IPS-18a (cell line): ENCODE measurements at regions not wholly inside any gene's neighbourhood (a gene's known extent, or its start where the extent isn't known, plus 50 kb on each side); places are given as distances from the start of the nearest gene placed in this dataset.

Experiments
- H3K27ac ChIP-seq: one replicate; pipeline ENCODE4 v1.5.1; 2013; ENCODE audit warnings: low read length
- H3K27me3 ChIP-seq: one replicate; pipeline ENCODE4 v1.6.1; 2013; ENCODE audit warnings: mild to moderate bottlenecking, low read length; ENCODE audit not compliant: control insufficient read depth, insufficient read depth
- H3K36me3 ChIP-seq: one replicate; pipeline ENCODE4 v1.6.1; 2013; ENCODE audit warnings: low read depth, low read length; ENCODE audit not compliant: control insufficient read depth
- H3K4me1 ChIP-seq: one replicate; pipeline ENCODE4 v1.6.1; 2013; ENCODE audit warnings: low read depth, low read length; ENCODE audit not compliant: control insufficient read depth
- H3K4me3 ChIP-seq: one replicate; pipeline ENCODE4 v1.5.1; 2013; ENCODE audit warnings: low read length
- H3K9ac ChIP-seq: one replicate; pipeline ENCODE4 v1.6.1; 2013; ENCODE audit warnings: mild to moderate bottlenecking, low read length, moderate library complexity
- H3K9me3 ChIP-seq: one replicate; pipeline ENCODE4 v1.6.1; 2013; ENCODE audit warnings: low read depth, low read length; ENCODE audit not compliant: control insufficient read depth

DNA sequence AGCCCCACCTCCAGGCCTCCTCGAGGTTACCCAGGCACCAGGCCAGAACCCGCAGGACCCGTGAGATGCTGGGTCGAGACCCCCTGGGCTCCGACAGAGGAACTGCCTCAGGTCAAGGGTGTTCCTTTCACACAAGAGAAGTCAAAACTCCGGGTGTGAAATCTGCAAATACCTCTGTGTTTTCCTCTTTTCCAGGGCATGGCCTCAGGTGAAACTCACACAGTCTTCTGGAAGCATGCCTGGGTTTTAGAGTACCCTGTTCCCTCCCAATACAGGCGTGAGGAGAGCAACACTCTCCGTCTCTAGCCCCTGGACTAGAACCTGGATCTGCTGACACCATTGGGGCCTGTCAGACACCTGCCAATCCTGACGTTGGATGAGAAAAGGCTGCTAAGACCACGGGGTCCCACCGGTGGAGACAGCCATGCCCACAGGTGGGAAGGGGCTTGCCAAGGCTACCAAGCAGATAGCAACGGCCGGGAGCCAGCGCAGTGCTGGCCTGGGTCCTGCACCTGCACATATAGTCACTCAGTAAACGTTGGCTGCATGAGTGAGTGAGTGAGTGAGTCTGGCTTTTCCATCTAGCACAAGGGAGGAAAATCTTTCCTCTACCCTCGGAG lies 182.0 kb upstream of the PPP1R26 start:
- H3K27me3 ChIP-seq: no peaks in the 10 kb centered on the region

DNA sequence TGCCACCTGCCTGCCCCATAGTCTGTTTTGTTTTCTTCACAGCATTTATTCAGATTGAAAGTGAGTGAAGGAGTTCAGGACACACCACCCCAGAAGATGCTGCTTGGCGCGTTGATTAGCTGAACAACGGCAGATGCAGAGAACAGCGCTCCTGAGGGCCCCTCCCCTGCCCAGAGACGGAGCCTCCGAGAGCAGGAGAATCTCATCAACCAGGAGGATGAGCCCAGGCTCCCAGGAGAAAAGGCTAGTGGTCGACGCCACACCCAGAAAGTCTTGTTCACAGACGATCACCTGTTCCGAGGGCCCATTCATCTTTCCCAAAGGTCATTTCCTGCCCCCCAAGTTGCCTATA lies 180.4 kb upstream of the PPP1R26 start:
- Histone ChIP-seq H3K9me3 (no peaks in the 10 kb centered on the region), H3K36me3 (no peaks in the 10 kb centered on the region), H3K4me1 (peaks cover 17% of the 10 kb centered on the region), H3K4me3 (no peak overlapping the region), H3K9ac (no peak overlapping the region), H3K27me3 (no peaks in the 10 kb centered on the region), H3K27ac (no peak overlapping the region)

More for the DNA sequence above, 182.0 kb upstream of the PPP1R26 start:
- Histone ChIP-seq H3K9ac (no peak overlapping the region), H3K27ac (no peak overlapping the region), H3K4me1 (peaks cover 17% of the 10 kb centered on the region), H3K36me3 (no peaks in the 10 kb centered on the region), H3K9me3 (no peaks in the 10 kb centered on the region), H3K4me3 (no peak overlapping the region)

DNA sequence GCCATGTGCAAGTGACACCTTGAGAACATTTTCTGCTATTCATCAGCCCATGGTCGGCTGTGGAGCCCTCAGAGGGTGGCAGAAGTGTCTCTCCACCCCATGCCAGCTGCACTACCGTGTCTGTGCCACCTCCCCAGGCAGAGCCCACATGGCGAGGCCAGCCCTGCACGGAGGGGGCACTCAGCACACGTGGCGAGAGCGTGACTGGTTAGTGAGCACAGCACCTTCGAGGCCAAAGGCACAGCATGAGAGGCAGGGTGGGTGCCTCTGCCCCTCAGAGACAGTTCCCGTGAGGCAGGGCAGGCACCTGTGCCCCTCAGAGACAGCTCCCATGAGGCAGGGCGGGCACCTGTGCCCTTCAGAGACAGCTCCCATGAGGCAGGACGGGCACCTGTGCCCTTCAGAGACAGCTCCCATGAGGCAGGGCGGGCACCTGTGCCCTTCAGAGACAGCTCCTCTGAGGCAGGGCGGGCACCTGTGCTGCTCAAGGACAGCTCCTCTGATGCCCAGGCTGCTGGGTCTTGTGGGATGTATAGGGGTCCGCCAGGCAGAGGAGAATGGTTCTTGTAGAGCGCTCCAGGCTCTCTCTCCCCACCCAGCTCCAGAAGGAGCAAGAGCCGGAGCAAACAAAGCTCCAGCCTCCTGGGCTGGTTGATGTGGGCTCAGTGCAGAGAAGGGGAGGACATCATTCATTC lies 179.8 kb upstream of the PPP1R26 start:
- H3K36me3 ChIP-seq: no peaks in the 10 kb centered on the region
- H3K9me3 ChIP-seq: no peaks in the 10 kb centered on the region
- H3K4me3 ChIP-seq: no peak overlapping the region
- no peak overlapping the region for H3K9ac ChIP-seq
- no peak overlapping the region for H3K27ac ChIP-seq
- H3K27me3 ChIP-seq: no peaks in the 10 kb centered on the region
- H3K4me1 ChIP-seq: peaks cover 17% of the 10 kb centered on the region

DNA sequence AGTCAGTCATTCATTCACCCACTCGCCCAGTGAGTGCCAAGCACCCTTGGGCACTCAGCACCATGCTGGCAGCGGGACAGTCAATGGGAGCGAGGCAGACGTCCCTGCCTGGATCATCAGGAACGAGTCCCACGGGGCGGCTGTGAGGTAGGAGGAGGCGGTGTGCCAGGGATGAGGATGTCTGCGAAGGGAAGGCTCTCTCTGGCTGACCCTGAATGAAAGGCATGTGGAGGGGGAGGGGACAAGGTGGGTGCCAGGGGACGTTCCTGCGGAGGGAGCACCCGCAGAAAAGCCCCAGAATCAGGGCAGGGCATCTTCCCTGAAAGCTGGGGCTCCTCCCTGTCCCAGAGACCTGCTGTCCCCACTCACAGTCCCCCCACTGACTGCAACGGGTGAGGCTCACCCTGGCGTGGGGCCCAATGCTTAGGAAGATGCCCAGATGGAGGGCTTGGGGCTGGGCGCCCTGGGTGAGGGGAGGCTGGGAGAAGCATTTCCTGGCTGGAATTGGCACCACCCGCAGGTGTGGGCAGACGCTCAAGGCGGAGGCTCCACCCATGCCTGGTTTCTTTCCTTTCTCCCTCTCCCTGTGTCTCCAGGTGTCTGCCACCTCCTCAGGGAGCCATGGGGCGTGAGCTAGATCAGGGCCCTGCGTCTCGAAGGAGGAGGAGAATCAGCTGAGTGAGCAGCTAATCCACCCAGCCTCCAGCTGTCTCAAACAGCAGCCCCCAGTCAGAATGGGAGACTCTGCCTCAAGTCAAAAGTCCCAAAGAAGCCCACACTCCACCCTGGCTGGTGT lies 179.0 kb upstream of the PPP1R26 start:
- no peaks in the 10 kb centered on the region for H3K36me3 ChIP-seq
- no peak overlapping the region for H3K27ac ChIP-seq
- H3K9me3 ChIP-seq: no peaks in the 10 kb centered on the region
- no peak overlapping the region for H3K4me3 ChIP-seq
- peaks cover 13% of the 10 kb centered on the region for H3K4me1 ChIP-seq
- H3K9ac ChIP-seq: no peak overlapping the region
- H3K27me3 ChIP-seq: no peaks in the 10 kb centered on the region

DNA sequence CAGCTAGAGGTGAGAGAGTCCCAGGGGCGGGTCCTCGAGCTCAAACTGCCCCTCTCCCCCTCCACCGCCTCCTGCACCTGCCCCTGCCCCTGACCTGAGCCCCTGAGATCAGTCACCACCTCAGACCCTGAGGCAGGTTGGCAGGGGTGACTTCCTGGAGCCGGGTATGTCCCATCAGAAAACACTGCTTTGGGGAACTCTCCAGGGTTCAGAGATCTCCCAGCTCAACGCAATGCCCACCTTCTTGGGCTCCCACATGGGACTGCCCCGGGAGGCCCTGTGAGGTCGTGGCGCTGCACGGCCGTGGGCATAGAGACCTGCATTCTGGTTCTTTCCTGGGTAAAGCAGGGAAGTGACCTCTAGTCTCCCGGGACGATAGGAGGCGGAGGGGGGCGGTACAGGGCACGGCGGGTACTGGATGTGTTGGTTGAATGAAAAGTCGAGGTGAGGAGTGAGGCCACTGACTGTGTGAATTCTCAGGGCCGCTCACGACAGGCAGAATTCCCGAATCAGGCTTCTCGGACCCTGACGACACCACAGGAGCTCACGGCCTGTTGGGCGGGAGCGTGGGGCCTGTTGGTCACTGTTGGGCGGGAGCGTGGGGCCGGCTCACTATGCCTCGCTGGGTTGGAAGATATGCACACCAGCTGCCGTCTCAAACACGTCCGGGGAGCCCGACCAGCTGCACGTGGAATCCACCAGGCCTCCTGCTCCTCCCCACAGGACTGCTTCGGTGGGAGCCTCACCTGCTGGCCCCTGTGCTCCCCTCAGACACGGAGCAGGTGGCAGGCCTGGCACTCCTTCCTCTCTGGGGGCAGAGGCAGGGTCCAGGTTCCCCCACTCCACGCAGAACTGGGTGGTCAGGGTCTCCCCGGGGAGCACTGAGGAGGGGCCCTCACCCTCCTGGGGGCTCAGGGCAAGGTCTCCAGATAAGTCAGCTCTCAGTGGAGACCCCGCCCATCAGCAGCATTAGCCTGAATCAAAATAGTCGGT lies 178.0 kb upstream of the PPP1R26 start:
- Histone ChIP-seq H3K4me1 (peaks cover 3% of the 10 kb centered on the region), H3K4me3 (no peak overlapping the region), H3K36me3 (no peaks in the 10 kb centered on the region), H3K9ac (no peak overlapping the region), H3K9me3 (no peaks in the 10 kb centered on the region), H3K27ac (no peak overlapping the region), H3K27me3 (no peaks in the 10 kb centered on the region)

DNA sequence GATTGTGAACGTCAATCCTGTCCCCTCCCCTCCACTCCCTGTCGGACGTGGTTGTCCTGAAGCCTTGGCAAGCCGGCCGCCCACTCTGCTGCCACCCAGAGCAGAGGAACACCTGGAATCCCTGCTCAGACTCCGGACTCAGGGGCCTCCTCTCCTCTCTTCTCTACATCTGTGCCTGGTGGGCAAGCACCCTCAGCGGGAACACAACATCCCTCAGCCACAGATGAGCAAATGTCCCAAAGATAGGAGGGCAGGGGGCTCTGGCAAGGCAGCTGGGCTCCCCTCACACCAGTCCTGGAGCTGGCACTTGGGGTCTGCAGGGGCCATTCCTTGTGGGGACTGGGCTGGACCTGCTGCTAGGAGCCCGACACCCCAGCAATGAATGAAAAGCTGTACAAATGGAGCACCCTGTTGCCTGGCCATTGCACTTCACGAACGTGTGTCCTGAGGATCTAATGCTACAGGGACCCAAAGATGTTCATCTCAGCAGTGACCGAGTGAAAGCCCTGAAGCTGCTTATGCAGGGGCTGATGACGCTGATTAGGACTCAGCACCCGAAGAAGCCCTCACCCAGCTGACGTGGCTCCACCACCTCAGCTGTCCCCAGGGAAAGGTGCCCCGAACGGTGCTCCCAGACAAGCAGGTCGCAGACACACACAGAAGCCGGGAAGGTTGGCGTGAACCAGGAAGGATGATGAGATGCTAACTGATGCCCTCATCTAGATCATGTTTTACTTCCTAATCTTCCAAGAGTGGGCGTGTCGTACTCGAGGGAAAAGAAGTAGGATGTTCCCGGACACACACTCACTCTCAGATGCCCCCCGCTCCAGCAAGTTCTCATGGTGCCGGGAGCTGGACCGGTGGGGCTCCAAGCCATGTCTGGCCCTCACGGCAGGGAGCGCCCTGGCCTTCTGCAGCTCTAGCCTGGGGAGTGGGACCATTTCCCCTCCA lies 177.0 kb upstream of the PPP1R26 start:
- H3K9ac ChIP-seq: no peak overlapping the region
- no peaks in the 10 kb centered on the region for H3K4me1 ChIP-seq
- H3K36me3 ChIP-seq: no peaks in the 10 kb centered on the region
- no peaks in the 10 kb centered on the region for H3K9me3 ChIP-seq
- H3K4me3 ChIP-seq: no peak overlapping the region
- no peaks in the 10 kb centered on the region for H3K27me3 ChIP-seq
- H3K27ac ChIP-seq: no peak overlapping the region

DNA sequence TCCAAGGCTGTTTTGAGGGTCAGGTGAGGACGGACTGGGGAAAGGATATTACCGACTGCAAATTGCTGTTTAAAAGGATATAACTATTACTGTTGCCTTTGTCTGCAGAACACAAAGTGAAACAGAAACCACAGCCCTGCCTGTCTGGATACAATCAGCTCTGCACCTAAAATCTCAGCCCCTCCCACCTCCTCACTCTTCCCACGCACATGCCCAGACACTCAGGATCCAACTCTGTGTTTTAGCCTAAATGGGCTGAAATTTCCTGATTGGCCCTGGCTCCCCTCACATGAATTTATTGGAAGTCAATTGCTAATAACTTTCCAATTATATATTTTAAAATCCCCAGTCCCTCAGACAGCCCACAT lies 176.3 kb upstream of the PPP1R26 start:
- H3K4me3 ChIP-seq: no peak overlapping the region
- no peaks in the 10 kb centered on the region for H3K36me3 ChIP-seq
- no peaks in the 10 kb centered on the region for H3K4me1 ChIP-seq

DNA sequence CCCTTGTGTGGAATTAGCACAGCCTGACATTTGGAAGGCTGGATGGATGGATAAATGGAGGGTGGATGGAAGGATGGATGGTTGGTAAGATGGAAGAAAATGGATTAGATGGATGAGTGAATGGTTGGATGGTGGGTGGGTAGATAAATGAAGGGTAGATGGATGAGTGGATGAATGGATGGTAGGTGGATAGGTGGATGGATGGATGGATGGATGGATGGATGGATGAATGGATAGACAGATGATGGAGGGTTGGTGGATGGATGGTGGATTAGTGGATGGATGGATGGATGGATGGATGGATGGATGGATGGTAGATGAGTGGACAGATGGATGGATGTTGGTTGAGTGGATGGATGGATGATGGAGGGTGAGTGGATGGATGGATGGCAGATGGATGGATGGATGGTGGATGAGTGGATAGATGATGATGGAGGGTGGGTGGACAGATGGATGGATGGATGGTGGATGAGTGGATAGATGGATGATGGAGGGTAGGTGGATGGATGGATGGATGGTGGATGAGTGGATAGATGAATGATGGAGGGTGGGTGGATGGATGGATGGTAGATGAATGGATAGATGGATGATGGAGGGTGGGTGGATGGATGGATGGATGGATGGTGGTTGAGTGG lies 175.6 kb upstream of the PPP1R26 start:
- H3K27ac ChIP-seq: no peak overlapping the region
- no peaks in the 10 kb centered on the region for H3K27me3 ChIP-seq
- no peak overlapping the region for H3K9ac ChIP-seq
- no peaks in the 10 kb centered on the region for H3K4me1 ChIP-seq
- no peaks in the 10 kb centered on the region for H3K9me3 ChIP-seq
- H3K36me3 ChIP-seq: no peaks in the 10 kb centered on the region
- no peak overlapping the region for H3K4me3 ChIP-seq

More for the DNA sequence above, 176.3 kb upstream of the PPP1R26 start:
- no peak overlapping the region for H3K27ac ChIP-seq
- no peaks in the 10 kb centered on the region for H3K9me3 ChIP-seq
- H3K9ac ChIP-seq: no peak overlapping the region
- no peaks in the 10 kb centered on the region for H3K27me3 ChIP-seq

DNA sequence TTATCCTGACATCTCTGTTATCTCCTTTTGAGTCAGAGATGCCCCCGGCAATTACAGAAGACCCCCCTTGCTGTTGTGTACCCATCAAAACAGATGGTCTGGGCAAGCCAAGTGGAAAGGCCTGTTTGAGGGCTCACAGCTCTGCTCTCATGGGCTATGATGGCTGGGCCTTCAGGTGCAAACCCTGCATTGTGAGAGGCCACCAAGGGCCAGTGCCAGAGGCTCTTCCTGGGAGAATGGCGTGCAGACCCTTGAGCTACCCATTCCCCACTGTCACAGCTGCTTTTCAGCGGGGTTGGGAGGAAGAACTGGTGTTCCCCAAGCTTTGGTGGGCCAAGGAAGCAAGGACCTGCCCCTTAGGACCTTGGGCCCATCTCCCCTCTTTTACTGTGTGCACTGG lies 174.7 kb upstream of the PPP1R26 start:
- Histone ChIP-seq H3K9me3 (no peaks in the 10 kb centered on the region), H3K36me3 (no peaks in the 10 kb centered on the region), H3K4me3 (no peak overlapping the region), H3K9ac (no peak overlapping the region), H3K27ac (no peak overlapping the region), H3K4me1 (no peaks in the 10 kb centered on the region), H3K27me3 (no peaks in the 10 kb centered on the region)

DNA sequence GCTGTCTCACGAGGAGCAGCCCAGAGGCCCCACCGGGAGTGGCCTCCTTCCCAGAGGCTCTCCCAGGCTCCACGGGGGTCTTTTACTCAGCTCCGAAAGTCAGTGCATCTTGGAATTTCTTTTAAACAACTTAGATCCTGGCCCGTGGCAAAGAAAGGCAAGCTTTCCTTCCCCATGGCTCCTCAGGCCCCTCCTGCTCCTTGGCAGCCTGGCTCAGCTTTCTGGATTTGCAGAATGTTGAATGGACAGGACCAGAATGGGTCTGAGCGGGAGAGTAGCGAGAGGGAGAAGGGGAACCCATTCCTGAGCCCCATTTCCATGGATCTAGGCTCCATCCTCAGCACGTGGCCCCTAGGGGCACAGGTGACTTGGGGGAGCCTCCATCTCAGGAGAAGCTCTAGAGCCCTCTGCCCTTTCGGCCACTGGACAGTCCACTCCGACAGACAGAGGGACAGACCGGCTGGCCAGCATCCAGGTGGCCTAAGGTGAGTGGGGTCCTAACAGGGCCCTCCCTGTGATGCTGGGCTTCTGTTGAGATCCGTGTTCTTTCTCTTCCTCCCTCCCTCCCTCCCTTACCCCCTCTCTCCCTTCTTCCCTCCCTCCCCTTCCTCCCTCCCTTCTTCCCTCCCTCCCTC lies 173.9 kb upstream of the PPP1R26 start:
- H3K27me3 ChIP-seq: no peaks in the 10 kb centered on the region
- H3K4me1 ChIP-seq: no peaks in the 10 kb centered on the region
- no peaks in the 10 kb centered on the region for H3K36me3 ChIP-seq
- no peak overlapping the region for H3K4me3 ChIP-seq
- no peak overlapping the region for H3K9ac ChIP-seq
- H3K9me3 ChIP-seq: no peaks in the 10 kb centered on the region
- H3K27ac ChIP-seq: no peak overlapping the region
